MV-4-11 (cell line): ENCODE measurements at regions not wholly inside any gene's neighbourhood (a gene's known extent, or its start where the extent isn't known, plus 50 kb on each side); places are given as distances from the start of the nearest gene placed in this dataset.
A peak's percentile ranks its signal among the peaks of the same experiment; 100 is the strongest.

Experiments used
- DNase-seq: peaks from one replicate; lab custom pipeline; 2025; lab: John Stamatoyannopoulos, UW

DNA sequence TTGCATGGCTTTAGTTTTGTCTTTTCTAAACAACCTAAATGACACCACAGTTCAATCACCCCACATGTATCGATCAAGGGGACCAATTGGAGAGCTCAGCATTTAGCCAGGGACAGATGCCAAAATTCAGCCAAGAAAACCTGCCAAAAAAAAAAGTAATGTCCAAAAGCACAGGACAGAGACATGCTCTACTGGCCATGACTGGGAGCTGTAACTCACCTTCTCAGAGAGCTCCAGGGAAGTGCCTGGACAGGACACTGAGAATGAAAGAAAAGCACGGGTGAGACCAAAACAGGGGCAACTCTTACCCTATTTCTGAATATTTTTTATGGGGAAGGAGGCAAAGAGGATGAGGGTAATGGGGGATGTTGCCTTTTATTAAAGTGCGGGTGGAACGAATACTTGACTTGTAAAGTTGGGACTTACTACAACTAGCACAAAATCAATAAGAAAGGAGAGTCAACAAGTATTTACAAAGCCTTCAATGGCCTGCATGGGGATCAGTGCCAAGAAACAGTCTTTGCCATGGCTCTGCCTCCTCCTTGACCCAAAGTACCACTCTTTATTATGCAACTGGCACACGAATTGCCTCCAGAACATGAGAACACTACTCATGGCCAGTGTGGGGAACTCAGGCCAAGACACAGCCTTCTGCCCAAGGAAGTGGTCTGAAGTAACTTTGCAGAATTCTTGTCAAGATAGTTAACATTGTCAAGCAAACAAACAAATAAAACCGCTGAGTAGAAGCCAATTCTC lies 72.9 kb upstream of the HK2 start:
- no peak for DNase-seq

DNA sequence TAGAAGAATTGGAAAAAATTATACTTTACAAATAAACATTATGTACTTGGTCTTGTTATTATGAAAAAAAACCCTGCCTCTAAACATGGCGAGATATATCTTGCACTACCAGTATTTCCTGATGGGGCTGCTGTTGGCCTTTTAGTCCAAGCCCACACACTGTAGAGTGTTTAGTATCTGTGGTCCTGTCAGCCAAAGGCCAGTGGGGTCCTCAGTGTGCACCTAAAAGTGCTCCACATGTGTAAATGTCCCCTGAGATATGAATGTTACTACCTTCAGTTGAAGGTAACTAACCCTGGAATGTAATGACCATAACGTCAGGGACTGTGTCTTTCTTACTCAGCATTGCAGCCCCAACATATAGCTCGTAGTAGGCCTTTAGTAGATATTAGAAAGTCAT lies 71.1 kb upstream of the HK2 start:
- DNase-seq: peak; percentile 41

DNA sequence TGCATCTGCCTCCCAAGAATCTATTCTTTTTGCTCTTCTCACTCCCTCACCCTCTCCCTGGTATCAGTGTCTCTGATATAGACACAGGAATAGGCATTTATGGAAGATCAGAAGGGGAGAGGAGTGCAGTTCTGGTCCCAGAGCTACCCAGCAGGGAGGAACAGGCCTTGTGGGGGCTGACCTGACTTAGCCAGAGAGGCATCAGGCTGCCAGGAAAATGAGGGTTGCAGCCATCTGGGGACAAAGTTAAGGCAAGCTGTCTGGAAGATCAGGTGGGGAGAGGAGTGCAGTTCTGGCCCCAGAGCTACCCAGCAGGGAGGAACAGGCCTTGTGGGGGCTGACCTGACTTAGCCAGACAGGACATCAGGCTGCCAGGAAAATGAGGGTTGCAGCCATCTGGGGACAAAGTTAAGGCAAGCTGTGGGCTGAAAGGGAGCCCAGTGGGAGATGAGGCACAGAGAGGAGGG lies 69.9 kb upstream of the HK2 start:
- no peak for DNase-seq

DNA sequence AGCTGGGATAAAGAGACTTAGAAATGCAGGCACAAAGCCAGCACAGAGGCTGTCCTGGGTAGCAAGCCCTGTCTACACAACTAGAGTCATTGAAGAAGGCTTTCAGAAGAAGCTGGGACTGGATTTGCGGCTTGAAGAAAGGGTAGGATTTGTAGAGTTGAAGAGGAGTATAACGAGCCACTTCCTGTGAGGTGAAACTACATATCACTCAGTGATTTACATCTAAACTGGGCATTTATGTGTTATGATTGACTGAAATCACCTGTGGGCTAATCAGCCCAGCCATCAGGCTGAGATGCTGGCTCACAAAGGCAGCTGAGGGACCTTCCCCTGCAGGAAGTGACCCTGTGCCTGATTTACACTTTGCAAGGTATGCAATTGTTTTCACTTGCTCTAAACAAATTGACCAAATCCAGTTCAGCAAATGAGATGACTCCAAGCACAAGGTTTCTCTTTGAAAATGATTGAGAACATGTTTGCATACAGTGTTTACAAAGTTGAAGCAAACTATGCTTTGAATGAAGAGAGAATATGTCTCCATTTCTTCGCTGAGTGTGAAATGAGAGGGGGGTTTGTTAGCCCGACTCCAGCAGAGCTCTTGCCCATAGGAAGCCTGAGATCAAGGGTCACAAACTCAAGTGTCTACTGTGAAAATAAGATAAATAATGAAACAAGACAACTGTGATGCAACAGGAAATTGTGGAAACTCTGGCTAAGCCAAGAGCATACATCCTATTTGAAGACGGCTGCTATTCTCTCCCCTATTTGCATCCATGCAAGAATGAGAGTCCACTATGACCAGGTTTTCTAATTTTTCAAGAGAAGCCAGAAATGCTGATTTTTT lies 69.3 kb upstream of the HK2 start:
- peak; percentile 78 for DNase-seq

DNA sequence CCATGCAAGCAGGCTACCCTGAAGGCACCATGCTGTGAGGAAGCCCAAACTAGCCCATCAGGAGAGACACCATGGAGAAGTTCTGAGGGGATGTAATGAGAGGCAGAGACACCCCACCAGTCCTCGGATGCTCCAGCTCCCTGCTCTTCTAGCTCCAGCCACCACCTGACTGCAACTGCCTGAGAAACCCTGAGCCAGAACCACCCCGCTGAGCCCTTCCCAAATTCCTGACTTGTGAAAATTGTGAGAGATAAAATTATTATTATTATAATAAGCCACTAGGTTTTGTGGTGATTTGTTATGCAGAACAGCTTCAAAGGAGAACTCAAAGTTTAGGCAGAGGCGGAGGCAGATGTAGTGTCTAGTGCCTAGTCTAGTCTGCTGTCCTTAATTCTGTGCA lies 67.1 kb upstream of the HK2 start:
- no peak for DNase-seq

DNA sequence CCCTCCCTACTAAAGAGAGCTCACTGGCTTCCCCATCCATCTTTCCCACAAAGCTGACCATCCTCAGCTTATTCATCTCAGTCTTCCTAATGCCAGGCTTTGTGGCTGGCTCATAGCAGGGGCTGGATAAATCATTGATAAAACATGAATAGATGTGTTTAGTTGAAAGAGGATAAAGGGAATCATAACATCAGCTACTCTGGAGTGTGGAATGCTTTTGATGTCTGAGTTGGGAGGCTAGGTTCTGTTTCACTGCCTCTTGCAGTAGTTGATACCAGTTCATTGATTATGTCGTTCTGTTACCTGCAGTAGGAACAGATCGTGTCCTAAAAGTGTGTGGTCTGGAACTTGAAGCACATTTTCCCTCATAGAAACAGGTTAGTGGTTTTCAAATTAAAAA lies 66.3 kb upstream of the HK2 start:
- no peak for DNase-seq

DNA sequence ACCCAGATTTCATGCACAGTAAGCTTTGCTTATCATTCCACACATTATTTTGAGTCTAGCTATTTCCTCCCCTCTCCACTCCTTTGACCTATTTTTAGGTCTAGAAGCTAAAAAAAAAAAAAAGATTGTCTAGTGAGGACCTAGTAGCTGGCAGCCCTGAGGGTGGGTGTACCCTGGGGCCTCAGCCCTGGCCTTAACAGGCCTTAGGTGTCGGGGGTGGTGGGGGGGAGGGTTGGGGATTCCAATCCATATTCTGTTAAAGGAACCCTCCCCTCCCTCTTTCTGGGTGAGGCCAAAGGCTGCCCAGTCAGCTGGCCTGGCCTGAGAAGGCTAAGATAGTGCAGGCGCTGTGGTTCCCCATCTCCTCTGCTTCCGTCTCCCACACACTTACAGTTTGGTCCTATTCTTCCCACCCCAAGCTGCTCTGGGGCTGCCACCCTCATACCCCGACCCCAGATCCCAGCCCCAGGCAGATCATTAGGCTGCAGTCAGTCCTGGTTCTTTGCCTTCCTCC lies 65.5 kb upstream of the HK2 start:
- DNase-seq: no peak

DNA sequence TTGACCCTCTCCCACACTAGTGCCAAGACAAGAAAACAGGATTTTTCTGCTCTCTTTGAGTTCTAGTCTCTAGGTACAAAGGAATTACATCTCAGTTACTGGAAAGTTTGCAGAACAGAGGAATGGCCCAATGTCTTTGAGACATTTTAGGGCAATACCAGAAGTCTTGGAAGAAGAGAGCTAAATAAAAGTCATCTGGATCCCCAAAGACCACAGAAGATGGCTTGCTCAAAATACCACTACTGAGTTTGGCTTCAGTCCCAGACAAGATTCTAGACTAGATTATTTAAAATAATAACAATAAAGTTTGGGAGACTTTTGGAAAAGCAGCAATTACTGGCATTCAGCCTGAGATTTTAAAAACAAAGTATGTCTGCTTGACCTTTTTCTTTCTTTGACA lies 61.9 kb upstream of the HK2 start:
- DNase-seq: no peak

DNA sequence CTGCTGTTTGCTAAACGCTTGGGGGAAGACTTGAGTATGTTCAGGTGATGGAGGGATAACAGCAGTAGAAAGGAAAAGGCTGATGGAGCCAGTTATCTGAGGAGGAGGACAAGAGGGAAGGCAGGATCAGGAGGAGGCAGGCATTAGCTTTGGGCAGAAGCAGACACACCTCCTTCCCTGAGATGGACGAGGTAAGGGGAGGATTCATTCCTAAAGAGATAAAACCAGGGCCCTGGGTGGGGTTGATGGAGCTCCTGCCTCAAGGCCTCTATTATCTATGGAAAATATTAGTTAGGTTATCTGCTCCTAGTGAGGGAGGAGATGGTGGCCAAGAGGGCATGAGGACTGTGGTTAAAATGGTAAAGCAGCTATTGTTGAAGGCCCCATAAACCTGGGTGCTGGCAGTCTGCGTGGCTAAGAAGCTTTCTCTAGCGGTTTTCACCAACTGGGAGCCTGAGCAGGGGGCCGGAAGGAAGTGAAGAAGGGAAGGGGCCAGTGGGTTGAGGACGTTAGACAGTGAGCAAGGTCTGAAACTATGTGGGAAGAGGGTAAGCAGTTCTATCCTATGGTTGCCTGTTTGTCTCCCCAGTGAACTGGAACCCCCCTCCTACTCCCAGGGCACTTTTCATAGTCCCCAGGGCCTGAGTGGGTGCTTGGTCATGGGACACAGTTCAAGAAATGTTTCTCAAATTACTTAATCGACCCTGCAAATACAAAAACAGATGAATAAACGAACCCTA lies 56.6 kb upstream of the HK2 start:
- DNase-seq: peak; percentile 49

DNA sequence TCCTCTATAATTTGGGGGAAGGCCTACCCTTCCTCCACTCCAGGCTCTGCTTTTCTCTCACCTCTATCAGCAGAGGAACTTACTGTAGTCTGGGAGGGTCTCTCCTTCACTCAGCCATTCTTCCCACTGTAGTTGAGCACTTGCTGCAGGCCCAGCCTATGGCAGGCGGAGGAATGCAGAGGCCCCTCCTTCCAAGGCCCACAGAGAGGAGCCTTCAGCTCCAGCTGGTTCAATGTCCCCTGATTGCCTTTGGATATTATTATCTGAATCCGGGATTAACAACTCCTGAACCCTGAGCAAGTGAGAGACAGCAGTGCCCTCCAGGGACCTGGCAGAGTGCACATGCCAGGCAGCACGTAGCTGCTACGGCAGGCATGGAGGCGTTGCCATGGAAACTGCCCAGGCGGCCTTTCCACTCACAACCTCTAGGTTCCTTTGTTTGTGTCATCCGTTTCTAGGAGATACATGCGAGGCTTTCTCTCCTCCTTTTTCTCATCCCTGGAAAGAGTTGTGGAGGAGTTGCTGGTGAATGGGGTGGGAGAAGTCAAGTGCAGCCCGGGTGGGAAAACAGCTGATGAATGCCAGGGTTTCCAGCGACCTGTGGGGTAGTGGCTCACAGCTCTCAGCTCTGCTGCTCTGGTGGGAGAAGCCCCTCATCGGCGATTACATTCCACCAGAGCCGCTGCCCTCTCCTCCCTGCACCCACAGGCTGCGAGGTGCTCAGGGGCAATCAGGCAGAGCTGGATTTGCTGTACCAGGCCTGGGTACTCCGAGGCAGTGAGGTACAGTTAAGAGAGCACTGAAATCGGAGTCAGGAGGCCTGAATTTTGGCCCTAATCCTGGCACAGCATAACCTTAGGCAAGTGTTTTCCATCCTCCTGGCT lies 55.3 kb upstream of the HK2 start:
- no peak for DNase-seq

DNA sequence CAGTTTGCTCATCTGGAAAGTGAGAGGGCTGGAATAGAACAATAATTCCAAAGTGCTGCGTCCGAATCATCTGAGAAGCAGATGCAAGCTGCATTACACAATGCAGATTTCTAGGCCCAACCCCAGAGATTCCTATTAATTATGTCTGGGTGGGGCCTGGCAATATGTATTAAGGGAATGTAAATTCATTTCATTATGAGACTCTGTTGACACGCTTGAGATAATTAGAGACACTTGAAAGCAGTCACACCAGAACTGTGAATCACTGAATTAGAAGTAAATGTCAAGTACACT lies 54.7 kb upstream of the HK2 start:
- DNase-seq: no peak

DNA sequence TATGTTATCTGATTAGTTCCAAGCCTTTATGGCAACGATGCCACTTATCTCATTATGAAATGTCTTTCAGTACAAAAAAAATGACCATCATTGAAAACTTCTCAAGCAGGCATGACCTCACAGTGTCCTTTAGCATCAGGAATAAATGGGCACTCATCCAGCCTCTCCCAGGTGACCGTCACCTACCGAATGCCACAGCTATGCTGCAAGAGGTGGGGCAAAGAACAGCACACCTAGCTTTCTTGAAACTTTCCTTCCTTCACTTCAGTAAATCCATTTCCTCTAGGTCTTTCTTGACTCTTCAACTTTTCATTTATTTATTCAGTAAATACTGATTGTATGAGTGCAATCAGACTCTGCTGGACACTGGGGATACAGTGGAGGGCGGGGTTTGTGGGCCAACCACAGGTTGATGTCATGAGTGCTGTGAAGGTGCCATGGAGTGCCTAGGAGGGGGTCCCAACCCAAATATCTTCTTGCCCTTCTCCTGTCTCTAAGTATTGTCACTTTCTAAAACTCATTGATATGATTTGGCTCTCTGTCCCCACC lies 54.3 kb upstream of the HK2 start:
- DNase-seq: no peak
